Neural progenitor cell (in vitro differentiated cells): ENCODE measurements at regions not wholly inside any gene's neighbourhood (a gene's known extent, or its start where the extent isn't known, plus 50 kb on each side); places are given as distances from the start of the nearest gene placed in this dataset.

Experiments
- DNase-seq: peaks from one replicate; pipeline ENCODE4 v3.0.0-alpha.2; 2016; ENCODE audit warnings: low spot score
- H2AFZ ChIP-seq: fragments of 200-600 bp; sonication (generic); replicated peaks from 2 replicates; pipeline ENCODE4 v1.6.1; 2016; ENCODE audit warnings: antibody characterized with exemption
- H3F3A ChIP-seq: fragments of 200-600 bp; sonication (generic); 2 replicates; pipeline ENCODE4 v1.6.1; 2016; ENCODE audit warnings: antibody characterized with exemption, low read depth
- H3K27ac ChIP-seq: fragments of 200-600 bp; sonication (generic); 2 replicates; pipeline ENCODE4 v1.5.1; 2016; ENCODE audit warnings: mild to moderate bottlenecking
- H3K27me3 ChIP-seq: fragments of 200-600 bp; sonication (generic); 2 replicates; pipeline ENCODE4 v1.6.1; 2016; ENCODE audit warnings: mild to moderate bottlenecking, moderate library complexity
- H3K36me3 ChIP-seq: fragments of 200-600 bp; sonication (generic); 2 replicates; pipeline ENCODE4 v1.5.1; 2016
- H3K4me1 ChIP-seq: fragments of 200-600 bp; sonication (generic); 2 replicates; pipeline ENCODE4 v1.6.1; 2016; ENCODE audit warnings: mixed run types
- H3K4me2 ChIP-seq: fragments of 200-600 bp; sonication (generic); 2 replicates; pipeline ENCODE4 v1.6.1; 2016
- H3K4me3 ChIP-seq: fragments of 200-600 bp; sonication (generic); 2 replicates; pipeline ENCODE4 v1.5.1; 2016
- H3K79me2 ChIP-seq: fragments of 200-600 bp; sonication (generic); 2 replicates; pipeline ENCODE4 v1.6.1; 2016; ENCODE audit warnings: low read depth
- H3K9ac ChIP-seq: fragments of 200-600 bp; sonication (generic); 2 replicates; pipeline ENCODE4 v1.6.1; 2016
- H3K9me3 ChIP-seq: fragments of 200-600 bp; sonication (generic); 2 replicates; pipeline ENCODE4 v1.5.1; 2016; ENCODE audit warnings: low read depth
- H4K20me1 ChIP-seq: fragments of 200-600 bp; sonication (generic); 2 replicates; pipeline ENCODE4 v1.6.1; 2016; ENCODE audit warnings: low read depth
- H3K27ac Mint-ChIP-seq: 3 replicates; pipeline ENCODE4 v1.8.0; 2021; ENCODE audit warnings: mixed read lengths
- H3K27me3 Mint-ChIP-seq: 2 replicates; pipeline ENCODE4 v1.8.0; 2022; ENCODE audit warnings: low read depth, mild to moderate bottlenecking, inconsistent platforms, moderate library complexity, mixed read lengths; ENCODE audit not compliant: insufficient read depth
- H3K36me3 Mint-ChIP-seq: 3 replicates; pipeline ENCODE4 v1.8.0; 2021; ENCODE audit warnings: mixed read lengths
- H3K4me1 Mint-ChIP-seq: 3 replicates; pipeline ENCODE4 v1.8.0; 2021; ENCODE audit warnings: mixed read lengths
- H3K4me3 Mint-ChIP-seq: 3 replicates; pipeline ENCODE4 v1.8.0; 2021; ENCODE audit warnings: mild to moderate bottlenecking, moderate library complexity, mixed read lengths
- H3K9me3 Mint-ChIP-seq: 3 replicates; pipeline ENCODE4 v1.8.0; 2020; ENCODE audit warnings: mixed read lengths
- CTCF ChIP-seq: fragments of 200-600 bp; sonication (generic); IDR thresholded peaks from 2 replicates; pipeline ENCODE4 v1.5.1; 2017; ENCODE audit warnings: antibody characterized with exemption, mild to moderate bottlenecking
- EZH2 ChIP-seq: fragments of 200-600 bp; sonication (generic); IDR thresholded peaks from 2 replicates; pipeline ENCODE4 v1.6.1; 2017; ENCODE audit warnings: antibody characterized with exemption, mild to moderate bottlenecking, moderate library complexity
- EZH2phosphoT487 ChIP-seq: fragments of 200-600 bp; sonication (generic); IDR thresholded peaks from 2 replicates; pipeline ENCODE4 v1.6.1; 2017; ENCODE audit warnings: antibody characterized with exemption

GRCh38 chr4:45650545-45650944 lies 473.3 kb downstream of the GABRG1 start:
- Histone ChIP-seq H2AFZ (no peak overlapping the region), H3K79me2 (no peaks in the 10 kb centered on the region), H3K9me3 (no peaks in the 10 kb centered on the region), H3K4me1 (no peaks in the 10 kb centered on the region), H3K4me3 (no peak overlapping the region), H3F3A (no peaks in the 10 kb centered on the region), H3K27ac (no peak overlapping the region), H4K20me1 (no peaks in the 10 kb centered on the region), H3K36me3 (no peaks in the 10 kb centered on the region), H3K9ac (no peak overlapping the region), H3K4me2 (no peak overlapping the region), H3K27me3 (no peaks in the 10 kb centered on the region)
- TF ChIP-seq EZH2 (no peak), CTCF (no peak), EZH2phosphoT487 (no peak)
- H3K9me3 Mint-ChIP-seq = peaks cover 6% of the 10 kb centered on the region
- no peak for DNase-seq
- no peaks in the 10 kb centered on the region for H3K27me3 Mint-ChIP-seq
- H3K36me3 Mint-ChIP-seq = no peaks in the 10 kb centered on the region
- H3K27ac Mint-ChIP-seq = no peak overlapping the region
- H3K4me3 Mint-ChIP-seq = no peak overlapping the region
- H3K4me1 Mint-ChIP-seq = no peaks in the 10 kb centered on the region

GRCh38 chr4:45648846-45649245 lies 475.0 kb downstream of the GABRG1 start:
- no peak overlapping the region for H3K27ac Mint-ChIP-seq
- TF ChIP-seq CTCF (no peak), EZH2phosphoT487 (no peak), EZH2 (no peak)
- H3K27me3 Mint-ChIP-seq = no peaks in the 10 kb centered on the region
- no peak overlapping the region for H2AFZ ChIP-seq
- H3K4me3 ChIP-seq = no peak overlapping the region
- no peaks in the 10 kb centered on the region for H3F3A ChIP-seq
- H4K20me1 ChIP-seq = no peaks in the 10 kb centered on the region
- DNase-seq = no peak
- no peak overlapping the region for H3K4me3 Mint-ChIP-seq
- no peaks in the 10 kb centered on the region for H3K4me1 ChIP-seq
- H3K36me3 Mint-ChIP-seq = no peaks in the 10 kb centered on the region
- H3K4me1 Mint-ChIP-seq = no peaks in the 10 kb centered on the region
- no peaks in the 10 kb centered on the region for H3K36me3 ChIP-seq
- H3K9me3 Mint-ChIP-seq = peaks cover 2% of the 10 kb centered on the region
- no peak overlapping the region for H3K4me2 ChIP-seq
- H3K27me3 ChIP-seq = no peaks in the 10 kb centered on the region
- no peaks in the 10 kb centered on the region for H3K79me2 ChIP-seq
- no peaks in the 10 kb centered on the region for H3K9me3 ChIP-seq
- no peak overlapping the region for H3K9ac ChIP-seq
- H3K27ac ChIP-seq = no peak overlapping the region

- H4K20me1 ChIP-seq = no peaks in the 10 kb centered on the region
- H3K36me3 Mint-ChIP-seq = no peaks in the 10 kb centered on the region
- H3K4me1 ChIP-seq = no peaks in the 10 kb centered on the region
- H3K4me1 Mint-ChIP-seq = no peaks in the 10 kb centered on the region
- no peak overlapping the region for H3K9ac ChIP-seq
- no peak overlapping the region for H2AFZ ChIP-seq
- no peaks in the 10 kb centered on the region for H3K27me3 ChIP-seq
- H3K4me3 Mint-ChIP-seq = no peak overlapping the region
- H3K4me3 ChIP-seq = no peak overlapping the region
- H3K9me3 ChIP-seq = no peaks in the 10 kb centered on the region
- H3K36me3 ChIP-seq = no peaks in the 10 kb centered on the region
- no peak for DNase-seq
- no peak overlapping the region for H3K4me2 ChIP-seq
- H3K27me3 Mint-ChIP-seq = no peaks in the 10 kb centered on the region
- no peak overlapping the region for H3K27ac ChIP-seq
- no peaks in the 10 kb centered on the region for H3F3A ChIP-seq
- H3K79me2 ChIP-seq = no peaks in the 10 kb centered on the region
- H3K9me3 Mint-ChIP-seq = peaks cover 2% of the 10 kb centered on the region
- TF ChIP-seq EZH2 (no peak), CTCF (no peak)
- no peak overlapping the region for H3K27ac Mint-ChIP-seq
These were observed 476.0 kb downstream of the GABRG1 start for GRCh38 chr4:45647823-45648222.
